ENCODE measurements at regions not wholly inside any gene's neighbourhood (a gene's known extent, or its start where the extent isn't known, plus 50 kb on each side); places are given as distances from the start of the nearest gene placed in this dataset.

GRCh38 chr2:7102826-7103225 lies 185.6 kb downstream of the RNF144A start:
- no peaks in the 10 kb centered on the region for H3K36me3 Mint-ChIP-seq (ENCODE audit: unreplicated experiment)
- no peak overlapping the region for H3K4me3 Mint-ChIP-seq (ENCODE audit: unreplicated experiment)
- H3K4me1 Mint-ChIP-seq (ENCODE audit: low read depth, unreplicated experiment) = peaks cover under 1% of the 10 kb centered on the region
- no peak for TF ChIP-seq CTCF (IDR thresholded peaks at IDR 0.05; ENCODE audit: partially characterized antibody, unreplicated experiment)
- H3K27ac Mint-ChIP-seq (ENCODE audit: unreplicated experiment) = no peak overlapping the region
- H3K27me3 Mint-ChIP-seq (ENCODE audit: unreplicated experiment) = no peaks in the 10 kb centered on the region
- DNase-seq = no peak
- H3K9me3 Mint-ChIP-seq (ENCODE audit: unreplicated experiment) = no peaks in the 10 kb centered on the region

- Mint-ChIP-seq H3K27ac (ENCODE audit: unreplicated experiment) (peak overlapping the region; percentile 86), H3K9me3 (ENCODE audit: unreplicated experiment) (no peaks in the 10 kb centered on the region), H3K27me3 (ENCODE audit: unreplicated experiment) (peaks cover 2% of the 10 kb centered on the region), H3K36me3 (ENCODE audit: unreplicated experiment) (no peaks in the 10 kb centered on the region), H3K4me1 (ENCODE audit: low read depth, unreplicated experiment) (peaks cover 15% of the 10 kb centered on the region), H3K4me3 (ENCODE audit: unreplicated experiment) (no peak overlapping the region)
- no peak for DNase-seq
- no peak for TF ChIP-seq CTCF (IDR thresholded peaks at IDR 0.05; ENCODE audit: partially characterized antibody, unreplicated experiment)
These were observed 191.8 kb downstream of the RNF144A start for GRCh38 chr2:7108792-7109532.

- peaks cover 2% of the 10 kb centered on the region for H3K27me3 Mint-ChIP-seq (ENCODE audit: unreplicated experiment)
- peak; percentile 33 for DNase-seq
- no peak overlapping the region for H3K4me3 Mint-ChIP-seq (ENCODE audit: unreplicated experiment)
- no peaks in the 10 kb centered on the region for H3K9me3 Mint-ChIP-seq (ENCODE audit: unreplicated experiment)
- H3K27ac Mint-ChIP-seq (ENCODE audit: unreplicated experiment) = peak overlapping the region; percentile 86
- H3K36me3 Mint-ChIP-seq (ENCODE audit: unreplicated experiment) = peaks cover under 1% of the 10 kb centered on the region
- no peak for TF ChIP-seq CTCF (IDR thresholded peaks at IDR 0.05; ENCODE audit: partially characterized antibody, unreplicated experiment)
- H3K4me1 Mint-ChIP-seq (ENCODE audit: low read depth, unreplicated experiment) = peaks cover 15% of the 10 kb centered on the region
These were observed 192.3 kb downstream of the RNF144A start for GRCh38 chr2:7109533-7109885.

GRCh38 chr2:7111626-7112025 lies 194.4 kb downstream of the RNF144A start:
- TF ChIP-seq CTCF (IDR thresholded peaks at IDR 0.05; ENCODE audit: partially characterized antibody, unreplicated experiment) = no peak
- H3K27ac Mint-ChIP-seq (ENCODE audit: unreplicated experiment) = peak overlapping the region; percentile 24
- no peak for DNase-seq
- H3K4me3 Mint-ChIP-seq (ENCODE audit: unreplicated experiment) = no peak overlapping the region
- peaks cover 19% of the 10 kb centered on the region for H3K4me1 Mint-ChIP-seq (ENCODE audit: low read depth, unreplicated experiment)
- H3K27me3 Mint-ChIP-seq (ENCODE audit: unreplicated experiment) = peaks cover 2% of the 10 kb centered on the region
- no peaks in the 10 kb centered on the region for H3K9me3 Mint-ChIP-seq (ENCODE audit: unreplicated experiment)
- peaks cover 8% of the 10 kb centered on the region for H3K36me3 Mint-ChIP-seq (ENCODE audit: unreplicated experiment)

- no peaks in the 10 kb centered on the region for H3K9me3 Mint-ChIP-seq (ENCODE audit: unreplicated experiment)
- DNase-seq = no peak
- TF ChIP-seq CTCF (IDR thresholded peaks at IDR 0.05; ENCODE audit: partially characterized antibody, unreplicated experiment) = no peak
- H3K4me3 Mint-ChIP-seq (ENCODE audit: unreplicated experiment) = no peak overlapping the region
- peaks cover 8% of the 10 kb centered on the region for H3K36me3 Mint-ChIP-seq (ENCODE audit: unreplicated experiment)
- H3K4me1 Mint-ChIP-seq (ENCODE audit: low read depth, unreplicated experiment) = peaks cover 18% of the 10 kb centered on the region
- H3K27ac Mint-ChIP-seq (ENCODE audit: unreplicated experiment) = no peak overlapping the region
- peaks cover 2% of the 10 kb centered on the region for H3K27me3 Mint-ChIP-seq (ENCODE audit: unreplicated experiment)
These were observed 198.2 kb downstream of the RNF144A start for GRCh38 chr2:7115364-7115763.
